ENCODE measurements at regions not wholly inside any gene's neighbourhood (a gene's known extent, or its start where the extent isn't known, plus 50 kb on each side); places are given as distances from the start of the nearest gene placed in this dataset.
"Not testable (repeated sequence)": the region's sequence is repeated elsewhere in the genome, so short reads cannot be mapped to it uniquely, and the experiment has no call there.

GRCh38 chr19:29154163-29154562 lies 58.8 kb downstream of the UQCRFS1 start:
- DNase-seq, result no peak

GRCh38 chr19:29145756-29146155 lies 67.2 kb downstream of the UQCRFS1 start:
- no peak for DNase-seq

GRCh38 chr19:29143183-29143582 lies 69.8 kb downstream of the UQCRFS1 start:
- DNase-seq, result no peak

GRCh38 chr19:29139227-29139626 lies 73.7 kb downstream of the UQCRFS1 start:
- no peak for DNase-seq

GRCh38 chr19:29138206-29138605 lies 74.7 kb downstream of the UQCRFS1 start:
- not testable (repeated sequence) for DNase-seq

- no peak for DNase-seq
These were observed 81.5 kb downstream of the UQCRFS1 start for GRCh38 chr19:29131456-29131855.

- DNase-seq, result no peak
These were observed 83.8 kb downstream of the UQCRFS1 start for GRCh38 chr19:29129148-29129547.

- DNase-seq, result no peak
These were observed 84.7 kb downstream of the UQCRFS1 start for GRCh38 chr19:29128203-29128602.

- no peak for DNase-seq
These were observed 90.8 kb downstream of the UQCRFS1 start for GRCh38 chr19:29122185-29122584.

GRCh38 chr19:29121684-29122083 lies 91.3 kb downstream of the UQCRFS1 start:
- DNase-seq, result no peak

GRCh38 chr19:29120466-29120865 lies 92.5 kb downstream of the UQCRFS1 start:
- no peak for DNase-seq

- DNase-seq, result no peak
These were observed 93.4 kb downstream of the UQCRFS1 start for GRCh38 chr19:29119590-29119989.

- no peak for DNase-seq
These were observed 94.6 kb downstream of the UQCRFS1 start for GRCh38 chr19:29118389-29118788.

GRCh38 chr19:29117926-29118325 lies 95.0 kb downstream of the UQCRFS1 start:
- no peak for DNase-seq

GRCh38 chr19:29115181-29115580 lies 97.8 kb downstream of the UQCRFS1 start:
- no peak for DNase-seq

GRCh38 chr19:29113838-29114237 lies 99.1 kb downstream of the UQCRFS1 start:
- DNase-seq, result no peak

- no peak for DNase-seq
These were observed 101.4 kb downstream of the UQCRFS1 start for GRCh38 chr19:29111576-29111975.

- DNase-seq, result no peak
These were observed 105.1 kb downstream of the UQCRFS1 start for GRCh38 chr19:29107831-29108230.

- no peak for DNase-seq
These were observed 106.5 kb downstream of the UQCRFS1 start for GRCh38 chr19:29106346-29106885.

GRCh38 chr19:29105629-29106292 lies 107.2 kb downstream of the UQCRFS1 start:
- DNase-seq, result no peak

GRCh38 chr19:29104605-29105241 lies 108.2 kb downstream of the UQCRFS1 start:
- no peak for DNase-seq

- no peak for DNase-seq
These were observed 114.0 kb downstream of the UQCRFS1 start for GRCh38 chr19:29098863-29099481.

- DNase-seq, result no peak
These were observed 114.9 kb downstream of the UQCRFS1 start for GRCh38 chr19:29098091-29098490.

- no peak for DNase-seq
These were observed 116.1 kb downstream of the UQCRFS1 start for GRCh38 chr19:29096896-29097295.
